Hepatocyte (in vitro differentiated cells): ENCODE measurements at regions not wholly inside any gene's neighbourhood (a gene's known extent, or its start where the extent isn't known, plus 50 kb on each side); places are given as distances from the start of the nearest gene placed in this dataset.

ENCODE experiments used
- CTCF ChIP-seq: fragments of 200-600 bp; sonication (generic); IDR thresholded peaks from 2 replicates; pipeline ENCODE4 v1.5.1; 2016; ENCODE audit warnings: antibody characterized with exemption, mild to moderate bottlenecking; ENCODE audit not compliant: poor library complexity
- EZH2phosphoT487 ChIP-seq: fragments of 200-600 bp; sonication (generic); IDR thresholded peaks from one replicate; pipeline ENCODE4 v1.6.1; 2018; ENCODE audit warnings: antibody characterized with exemption, mild to moderate bottlenecking, low read depth, moderate library complexity; ENCODE audit not compliant: unreplicated experiment, severe bottlenecking

- TF ChIP-seq CTCF (no peak), EZH2phosphoT487 (no peak)
These were observed 222.0 kb upstream of the ADAMTS3 start for GRCh38 chr4:72791054-72791453.
